ENCODE measurements at regions not wholly inside any gene's neighbourhood (a gene's known extent, or its start where the extent isn't known, plus 50 kb on each side); places are given as distances from the start of the nearest gene placed in this dataset.
"Not testable (repeated sequence)": the region's sequence is repeated elsewhere in the genome, so short reads cannot be mapped to it uniquely, and the experiment has no call there.

DNA sequence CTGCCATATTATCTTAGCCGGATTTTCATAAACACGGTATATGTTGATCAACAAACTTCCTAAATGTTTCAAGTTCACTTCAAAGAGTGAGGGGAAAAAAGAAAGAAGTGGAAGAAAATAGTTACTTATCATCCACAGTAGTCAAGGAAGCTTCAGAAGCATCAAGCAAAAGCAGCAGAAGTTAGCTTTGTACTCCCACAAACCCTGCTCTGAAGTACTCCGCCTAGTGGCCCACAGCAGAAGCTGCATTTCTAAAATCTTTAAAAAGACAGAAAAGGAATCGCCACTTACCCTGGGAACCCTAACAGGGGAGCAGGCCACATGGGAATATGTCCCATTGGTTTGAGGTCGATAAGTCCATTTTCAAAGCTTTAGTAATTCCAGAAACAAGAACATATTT, 158.1 kb downstream of the FOXD4L6 start:
- not testable (repeated sequence) for H3K4me3 ChIP-seq (ENCODE audit: extremely low read depth, insufficient read depth, low read length, poor library complexity, severe bottlenecking); H3K27ac ChIP-seq (ENCODE audit: low read depth, low read length, severe bottlenecking); H3K9me3 ChIP-seq (ENCODE audit: control insufficient read depth, low read length); H3K36me3 ChIP-seq (ENCODE audit: control insufficient read depth, insufficient read depth, low read length); H3K4me1 ChIP-seq (ENCODE audit: control insufficient read depth, insufficient read depth, low read length, poor library complexity, severe bottlenecking)
- no CpG with 5 or more reads among the region's 5 CpGs for WGBS, 2 experiments (ENCODE audit: insufficient coverage in 2 of 2)

DNA sequence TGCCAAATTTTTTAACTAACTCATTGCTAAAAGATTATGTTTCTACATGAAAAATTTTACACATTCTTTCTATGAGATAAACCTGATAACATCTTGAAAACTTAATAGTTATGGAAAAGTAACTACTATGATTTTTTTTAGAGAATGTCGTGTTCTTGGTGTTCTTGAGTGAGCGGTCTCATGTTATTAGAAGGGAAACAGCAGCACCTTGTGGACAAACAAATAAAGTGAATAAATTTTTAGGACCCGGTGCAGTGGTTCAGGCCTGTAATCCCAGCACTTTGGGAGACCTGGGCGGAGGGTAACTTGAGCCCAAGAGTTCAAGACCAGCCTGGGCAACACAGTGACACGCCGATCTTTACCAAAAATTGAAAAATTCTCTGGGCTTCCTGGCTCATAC, 166.0 kb downstream of the FOXD4L6 start:
- H3K4me1 ChIP-seq (ENCODE audit: control insufficient read depth, insufficient read depth, low read length, poor library complexity, severe bottlenecking); H3K4me3 ChIP-seq (ENCODE audit: extremely low read depth, insufficient read depth, low read length, poor library complexity, severe bottlenecking); H3K27ac ChIP-seq (ENCODE audit: low read depth, low read length, severe bottlenecking); H3K9me3 ChIP-seq (ENCODE audit: control insufficient read depth, low read length); H3K36me3 ChIP-seq (ENCODE audit: control insufficient read depth, insufficient read depth, low read length): not testable (repeated sequence)
- no CpG with 5 or more reads among the region's 6 CpGs for WGBS, 2 experiments (ENCODE audit: insufficient coverage in 2 of 2)

DNA sequence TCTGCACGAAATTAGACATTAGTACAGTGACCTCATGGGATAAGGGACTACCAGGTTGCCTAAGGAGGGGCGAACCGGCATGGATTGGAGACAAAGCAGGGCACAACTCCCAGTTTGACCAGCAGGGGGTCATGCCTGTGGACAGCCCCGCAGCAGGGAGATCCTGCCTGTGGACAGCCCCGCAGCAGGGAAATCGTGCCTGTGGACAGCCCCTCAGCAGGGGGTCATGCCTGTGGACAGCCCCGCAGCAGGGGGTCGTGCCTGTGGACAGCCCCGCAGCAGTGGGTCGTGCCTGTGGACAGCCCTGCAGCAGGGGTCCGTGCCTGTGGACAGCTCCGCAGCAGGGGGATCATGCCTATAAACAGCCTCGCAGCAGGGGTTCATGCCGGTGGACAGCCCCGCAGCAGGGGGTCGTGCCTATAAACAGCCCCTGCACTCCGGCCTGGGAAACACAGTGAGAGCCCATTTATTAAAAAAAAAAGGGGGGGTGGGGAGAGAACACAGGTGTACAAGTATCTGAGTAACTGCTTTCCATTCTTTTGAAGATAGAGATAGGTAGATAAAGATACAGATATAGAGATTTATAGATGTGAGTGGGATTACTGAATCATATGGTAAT, 176.5 kb downstream of the FOXD4L6 start:
- 74 to 77% methylated on average over 15 to 17 of the region's 17 CpGs for WGBS, 2 experiments (ENCODE audit: insufficient coverage in 2 of 2)

DNA sequence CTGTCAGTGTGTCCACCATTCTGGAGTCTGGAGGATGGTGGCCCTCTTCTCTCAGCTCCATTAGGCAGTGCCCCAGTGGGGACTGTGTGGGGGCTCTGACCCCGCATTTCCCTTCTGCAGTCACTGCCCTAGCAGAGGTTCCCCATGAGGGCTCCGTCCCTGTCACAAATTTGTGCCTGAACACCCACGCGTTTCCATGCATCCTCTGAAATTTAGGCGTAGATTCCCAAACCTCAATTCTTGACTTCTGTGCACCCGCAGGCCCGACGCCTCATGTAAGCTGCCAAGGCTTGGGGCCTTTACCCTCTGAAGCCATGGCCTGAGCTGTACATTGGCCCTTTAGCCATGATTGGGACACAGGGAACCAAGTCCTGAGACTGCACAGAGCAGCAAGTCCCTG, 182.3 kb downstream of the FOXD4L6 start:
- not testable (repeated sequence) for H3K36me3 ChIP-seq (ENCODE audit: control insufficient read depth, insufficient read depth, low read length); H3K27ac ChIP-seq (ENCODE audit: low read depth, low read length, severe bottlenecking); H3K4me1 ChIP-seq (ENCODE audit: control insufficient read depth, insufficient read depth, low read length, poor library complexity, severe bottlenecking); H3K4me3 ChIP-seq (ENCODE audit: extremely low read depth, insufficient read depth, low read length, poor library complexity, severe bottlenecking); H3K9me3 ChIP-seq (ENCODE audit: control insufficient read depth, low read length)
- 90% methylated on average over 8 of the region's 8 CpGs for WGBS, 2 experiments (ENCODE audit: insufficient coverage in 2 of 2)

More for the DNA sequence above, 176.5 kb downstream of the FOXD4L6 start:
- not testable (repeated sequence) for H3K4me1 ChIP-seq (ENCODE audit: control insufficient read depth, insufficient read depth, low read length, poor library complexity, severe bottlenecking); H3K36me3 ChIP-seq (ENCODE audit: control insufficient read depth, insufficient read depth, low read length); H3K9me3 ChIP-seq (ENCODE audit: control insufficient read depth, low read length); H3K4me3 ChIP-seq (ENCODE audit: extremely low read depth, insufficient read depth, low read length, poor library complexity, severe bottlenecking); H3K27ac ChIP-seq (ENCODE audit: low read depth, low read length, severe bottlenecking)

DNA sequence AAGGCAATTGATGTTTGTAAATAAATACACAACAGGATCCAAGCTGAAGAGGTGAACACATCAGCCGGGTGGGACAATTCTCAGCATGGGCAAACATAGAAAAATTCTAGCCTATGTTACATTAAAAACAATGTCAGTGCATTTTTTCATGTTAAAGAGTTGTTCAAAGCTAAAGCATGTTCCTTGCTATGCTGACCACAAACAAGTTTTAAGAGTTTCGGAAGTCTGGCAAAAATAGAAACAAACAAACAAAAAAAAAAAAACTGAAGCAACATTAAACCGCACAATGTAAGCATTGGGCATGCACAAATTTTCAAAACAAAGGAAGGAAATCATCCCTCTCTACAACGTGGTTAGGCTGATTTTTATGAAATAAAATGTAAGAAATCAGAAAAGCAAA, 185.8 kb downstream of the FOXD4L6 start:
- H3K36me3 ChIP-seq (ENCODE audit: control insufficient read depth, insufficient read depth, low read length); H3K4me1 ChIP-seq (ENCODE audit: control insufficient read depth, insufficient read depth, low read length, poor library complexity, severe bottlenecking); H3K9me3 ChIP-seq (ENCODE audit: control insufficient read depth, low read length); H3K4me3 ChIP-seq (ENCODE audit: extremely low read depth, insufficient read depth, low read length, poor library complexity, severe bottlenecking); H3K27ac ChIP-seq (ENCODE audit: low read depth, low read length, severe bottlenecking): not testable (repeated sequence)
- WGBS, 2 experiments (ENCODE audit: insufficient coverage in 2 of 2), result 67 to 100% methylated on average over 1 of the region's 4 CpGs

DNA sequence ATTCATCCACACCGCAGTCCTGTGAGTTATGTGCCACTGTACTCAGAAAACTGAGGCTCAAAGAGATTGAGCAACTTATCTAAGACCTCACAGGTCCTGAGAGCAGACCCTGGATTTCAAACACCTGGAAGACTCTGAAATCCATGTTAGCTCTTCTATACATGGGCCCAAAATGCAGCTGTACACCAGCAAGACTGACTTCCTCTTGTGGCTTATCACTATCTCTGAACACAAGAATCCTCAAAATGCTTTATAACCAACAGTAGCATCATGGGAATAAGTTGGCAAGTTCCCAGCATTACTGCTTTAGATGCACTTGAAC, 188.6 kb downstream of the FOXD4L6 start:
- not testable (repeated sequence) for H3K4me3 ChIP-seq (ENCODE audit: extremely low read depth, insufficient read depth, low read length, poor library complexity, severe bottlenecking); H3K27ac ChIP-seq (ENCODE audit: low read depth, low read length, severe bottlenecking); H3K36me3 ChIP-seq (ENCODE audit: control insufficient read depth, insufficient read depth, low read length); H3K4me1 ChIP-seq (ENCODE audit: control insufficient read depth, insufficient read depth, low read length, poor library complexity, severe bottlenecking); H3K9me3 ChIP-seq (ENCODE audit: control insufficient read depth, low read length)
- 67 to 92% methylated on average over 1 of the region's 1 CpG for WGBS, 2 experiments (ENCODE audit: insufficient coverage in 2 of 2)

DNA sequence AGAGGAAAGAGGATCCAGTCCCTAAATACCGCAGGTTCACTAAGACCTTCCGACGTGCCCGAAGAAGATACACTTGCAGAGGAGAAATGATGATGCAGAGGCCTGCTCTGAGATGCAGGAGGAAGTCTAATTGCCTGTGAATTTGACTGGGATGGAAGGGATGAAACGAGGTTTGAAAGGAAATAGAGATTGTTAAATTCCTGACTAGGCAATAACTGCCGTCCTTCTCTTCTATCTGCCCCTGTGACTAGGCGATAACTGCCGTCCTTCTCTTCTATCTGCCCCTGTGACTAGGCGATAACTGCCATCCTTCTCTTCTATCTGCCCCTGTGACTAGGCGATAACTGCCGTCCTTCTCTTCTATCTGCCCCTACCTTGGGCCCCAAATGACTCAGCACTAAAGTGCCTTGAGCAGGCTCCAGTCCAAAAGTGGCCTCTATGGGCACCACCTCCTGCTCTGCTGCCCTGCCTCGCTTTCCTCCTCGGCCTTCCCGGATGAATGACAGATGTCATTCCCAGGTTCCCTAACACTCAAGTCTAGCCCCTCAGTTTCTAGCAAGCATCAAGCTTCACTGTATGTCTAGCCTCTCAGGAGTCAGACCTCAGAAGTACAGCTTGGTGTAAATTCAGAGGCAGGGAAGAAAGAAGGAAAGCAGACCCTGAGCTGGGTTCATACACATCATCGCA, 189.1 kb downstream of the FOXD4L6 start:
- not testable (repeated sequence) for H3K9me3 ChIP-seq (ENCODE audit: control insufficient read depth, low read length); H3K4me1 ChIP-seq (ENCODE audit: control insufficient read depth, insufficient read depth, low read length, poor library complexity, severe bottlenecking); H3K4me3 ChIP-seq (ENCODE audit: extremely low read depth, insufficient read depth, low read length, poor library complexity, severe bottlenecking); H3K27ac ChIP-seq (ENCODE audit: low read depth, low read length, severe bottlenecking); H3K36me3 ChIP-seq (ENCODE audit: control insufficient read depth, insufficient read depth, low read length)
- 76 to 82% methylated on average over 9 to 12 of the region's 15 CpGs for WGBS, 2 experiments (ENCODE audit: insufficient coverage in 2 of 2)

DNA sequence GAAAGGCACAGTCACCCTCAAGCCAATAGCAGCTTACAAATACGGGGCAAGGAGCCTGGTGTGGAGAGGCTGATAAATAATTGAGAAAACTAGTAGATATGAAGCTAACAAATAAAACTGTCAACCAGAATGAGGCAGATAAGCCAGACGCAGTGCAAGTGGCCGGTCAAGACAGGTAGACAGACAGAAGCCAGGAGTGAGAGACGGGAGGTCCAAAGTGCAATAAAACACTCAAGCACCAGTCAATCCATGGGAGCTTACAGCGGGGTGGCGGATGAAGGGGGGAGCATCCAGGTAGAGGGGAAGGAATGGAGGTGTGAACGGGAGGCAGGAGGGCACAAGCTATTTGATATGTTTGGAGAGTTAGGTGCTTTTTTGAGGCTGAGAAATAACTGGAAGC, 193.1 kb downstream of the FOXD4L6 start:
- H3K9me3 ChIP-seq (ENCODE audit: control insufficient read depth, low read length), result peaks cover 14% of the 10 kb centered on the region
- no peak overlapping the region for H3K4me3 ChIP-seq (ENCODE audit: extremely low read depth, insufficient read depth, low read length, poor library complexity, severe bottlenecking)
- no peak overlapping the region for H3K27ac ChIP-seq (ENCODE audit: low read depth, low read length, severe bottlenecking)
- no peaks in the 10 kb centered on the region for H3K36me3 ChIP-seq (ENCODE audit: control insufficient read depth, insufficient read depth, low read length)
- no peaks in the 10 kb centered on the region for H3K4me1 ChIP-seq (ENCODE audit: control insufficient read depth, insufficient read depth, low read length, poor library complexity, severe bottlenecking)
- 77 to 89% methylated on average over 6 of the region's 7 CpGs for WGBS, 2 experiments (ENCODE audit: insufficient coverage in 2 of 2)

DNA sequence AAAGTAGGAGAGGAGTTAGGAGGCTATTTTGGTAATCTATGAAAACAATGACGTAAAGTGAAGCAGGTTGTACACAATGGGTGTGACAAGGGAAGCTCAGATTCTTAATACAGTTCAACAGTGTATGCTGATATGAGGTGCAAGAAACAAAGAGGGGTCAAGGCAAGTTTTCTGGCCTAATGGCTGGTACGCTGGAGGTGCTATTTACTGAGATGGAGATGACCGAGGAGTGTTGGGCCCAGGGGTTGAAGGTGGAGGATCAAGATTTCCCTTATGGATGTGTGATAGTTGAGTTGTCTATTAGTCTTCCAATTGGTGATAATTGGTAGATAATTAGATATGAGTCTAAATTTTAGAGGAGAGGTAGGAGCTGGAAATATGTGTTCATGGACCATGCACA, 194.0 kb downstream of the FOXD4L6 start:
- H3K4me3 ChIP-seq (ENCODE audit: extremely low read depth, insufficient read depth, low read length, poor library complexity, severe bottlenecking); H3K36me3 ChIP-seq (ENCODE audit: control insufficient read depth, insufficient read depth, low read length); H3K27ac ChIP-seq (ENCODE audit: low read depth, low read length, severe bottlenecking); H3K4me1 ChIP-seq (ENCODE audit: control insufficient read depth, insufficient read depth, low read length, poor library complexity, severe bottlenecking): not testable (repeated sequence)
- WGBS, 2 experiments (ENCODE audit: insufficient coverage in 2 of 2), result 90 to 93% methylated on average over 3 of the region's 3 CpGs
- H3K9me3 ChIP-seq (ENCODE audit: control insufficient read depth, low read length), result peaks cover 22% of the 10 kb centered on the region

DNA sequence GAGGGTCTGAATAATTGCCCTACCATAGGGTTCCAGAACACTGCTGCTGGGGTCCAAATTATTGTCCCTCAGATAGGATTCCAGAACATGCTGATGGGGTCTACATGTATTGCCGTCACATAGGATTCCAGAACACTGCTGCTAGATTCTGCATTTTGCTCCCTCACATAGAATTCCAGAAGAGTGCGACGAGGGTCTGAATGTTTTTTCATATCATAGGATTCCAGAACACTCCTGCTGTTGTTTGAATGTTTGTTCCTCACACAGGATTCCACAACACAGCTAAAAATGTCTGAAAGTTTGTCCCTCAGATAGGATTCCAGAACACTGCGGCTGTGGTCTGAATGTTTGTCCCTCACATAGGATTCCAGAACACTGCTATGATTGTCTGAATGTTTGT, 198.1 kb downstream of the FOXD4L6 start:
- H3K27ac ChIP-seq (ENCODE audit: low read depth, low read length, severe bottlenecking); H3K4me3 ChIP-seq (ENCODE audit: extremely low read depth, insufficient read depth, low read length, poor library complexity, severe bottlenecking): not testable (repeated sequence)
- 87 to 91% methylated on average over 4 of the region's 4 CpGs for WGBS, 2 experiments (ENCODE audit: insufficient coverage in 2 of 2)

DNA sequence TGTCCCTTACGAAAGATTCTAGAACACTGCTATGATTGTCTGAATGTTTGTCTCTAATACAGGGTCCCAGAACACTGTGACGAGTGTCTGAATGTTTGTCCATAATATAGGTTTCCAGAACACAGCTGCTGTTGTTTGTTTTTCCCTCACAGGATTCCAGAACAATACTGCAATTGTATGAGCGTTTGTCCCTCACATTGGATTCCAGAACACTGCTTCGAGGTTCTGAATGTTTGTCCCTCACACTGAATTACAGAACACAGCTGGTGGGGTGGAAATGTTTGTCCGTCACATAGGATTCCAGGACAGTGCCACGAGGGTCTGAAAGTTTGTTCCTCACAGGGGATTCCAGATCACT, 199.0 kb downstream of the FOXD4L6 start:
- not testable (repeated sequence) for H3K36me3 ChIP-seq (ENCODE audit: control insufficient read depth, insufficient read depth, low read length); H3K4me1 ChIP-seq (ENCODE audit: control insufficient read depth, insufficient read depth, low read length, poor library complexity, severe bottlenecking); H3K4me3 ChIP-seq (ENCODE audit: extremely low read depth, insufficient read depth, low read length, poor library complexity, severe bottlenecking); H3K27ac ChIP-seq (ENCODE audit: low read depth, low read length, severe bottlenecking)
- WGBS, 2 experiments (ENCODE audit: insufficient coverage in 2 of 2), result 67 to 79% methylated on average over 3 to 5 of the region's 6 CpGs
- peaks cover 67% of the 10 kb centered on the region for H3K9me3 ChIP-seq (ENCODE audit: control insufficient read depth, low read length)

More for the DNA sequence above, 198.1 kb downstream of the FOXD4L6 start:
- peaks cover 60% of the 10 kb centered on the region for H3K9me3 ChIP-seq (ENCODE audit: control insufficient read depth, low read length)
- not testable (repeated sequence) for H3K36me3 ChIP-seq (ENCODE audit: control insufficient read depth, insufficient read depth, low read length); H3K4me1 ChIP-seq (ENCODE audit: control insufficient read depth, insufficient read depth, low read length, poor library complexity, severe bottlenecking)
